CD4-positive, CD25-positive, alpha-beta regulatory T cell (primary cell): ENCODE measurements at regions not wholly inside any gene's neighbourhood (a gene's known extent, or its start where the extent isn't known, plus 50 kb on each side); places are given as distances from the start of the nearest gene placed in this dataset.

ENCODE experiments used
- ATAC-seq, 2 donors: fragments of 150-1000 bp; cut with Tn5 transposase; one replicate each; pipeline ENCODE4 v1.10.0; 2021; ENCODE audit warnings: low read depth in 2 of 2, moderate number of reproducible peaks in 2 of 2, moderate library complexity in 1 of 2
- DNase-seq, 3 donors: peaks; one replicate each; pipeline versions ENCODE4 v3.0.0 to v3.0.0-alpha.2; 2012 to 2022; ENCODE audit warnings: mixed read lengths in 1 of 3
- H3K27ac ChIP-seq: one replicate; pipeline ENCODE4 v1.7.0; 2013; ENCODE audit warnings: mild to moderate bottlenecking, low read length; ENCODE audit not compliant: insufficient read depth, poor library complexity, severe bottlenecking
- H3K27me3 ChIP-seq: one replicate; pipeline ENCODE4 v1.7.0; 2013; ENCODE audit warnings: low read length; ENCODE audit not compliant: control insufficient read depth, insufficient read depth
- H3K36me3 ChIP-seq: one replicate; pipeline ENCODE4 v1.7.0; 2013; ENCODE audit warnings: mild to moderate bottlenecking, low read length, moderate library complexity; ENCODE audit not compliant: control insufficient read depth, insufficient read depth
- H3K4me1 ChIP-seq: 2 replicates; pipeline ENCODE4 v1.7.0; 2013; ENCODE audit warnings: mild to moderate bottlenecking, low read length; ENCODE audit not compliant: insufficient read depth, control insufficient read depth, poor library complexity, severe bottlenecking
- H3K4me3 ChIP-seq: one replicate; pipeline ENCODE4 v1.7.0; 2013; ENCODE audit warnings: low read depth, mild to moderate bottlenecking, low read length, moderate library complexity
- H3K9me3 ChIP-seq, 2 experiments: 1 replicate in 1 of 2; 2 replicates in 1 of 2; pipeline ENCODE4 v1.7.0; 2013; ENCODE audit warnings: low read length in 2 of 2, mild to moderate bottlenecking in 1 of 2, moderate library complexity in 1 of 2; ENCODE audit not compliant: control insufficient read depth in 2 of 2
- H3K27ac Mint-ChIP-seq, 3 donors: one replicate each; pipeline ENCODE4 v1.8.0; 2020 to 2022; ENCODE audit warnings: mild to moderate bottlenecking in 3 of 3, mixed read lengths in 3 of 3, moderate library complexity in 2 of 3
- H3K27me3 Mint-ChIP-seq: one replicate; pipeline ENCODE4 v1.8.0; 2022; ENCODE audit warnings: mild to moderate bottlenecking, mixed read lengths
- H3K36me3 Mint-ChIP-seq: one replicate; pipeline ENCODE4 v1.8.0; 2020; ENCODE audit warnings: mixed read lengths
- H3K4me1 Mint-ChIP-seq, 4 donors: one replicate each; pipeline ENCODE4 v1.8.0; 2020 to 2022; ENCODE audit warnings: mixed read lengths in 4 of 4, mild to moderate bottlenecking in 1 of 4
- H3K4me3 Mint-ChIP-seq, 4 donors: one replicate each; pipeline ENCODE4 v1.8.0; 2020 to 2022; ENCODE audit warnings: mild to moderate bottlenecking in 4 of 4, mixed read lengths in 4 of 4, moderate library complexity in 3 of 4
- H3K9me3 Mint-ChIP-seq, 7 donors: one replicate each; pipeline ENCODE4 v1.8.0; 2020 to 2022; ENCODE audit warnings: mixed read lengths in 7 of 7, mild to moderate bottlenecking in 3 of 7, moderate library complexity in 2 of 7

DNA sequence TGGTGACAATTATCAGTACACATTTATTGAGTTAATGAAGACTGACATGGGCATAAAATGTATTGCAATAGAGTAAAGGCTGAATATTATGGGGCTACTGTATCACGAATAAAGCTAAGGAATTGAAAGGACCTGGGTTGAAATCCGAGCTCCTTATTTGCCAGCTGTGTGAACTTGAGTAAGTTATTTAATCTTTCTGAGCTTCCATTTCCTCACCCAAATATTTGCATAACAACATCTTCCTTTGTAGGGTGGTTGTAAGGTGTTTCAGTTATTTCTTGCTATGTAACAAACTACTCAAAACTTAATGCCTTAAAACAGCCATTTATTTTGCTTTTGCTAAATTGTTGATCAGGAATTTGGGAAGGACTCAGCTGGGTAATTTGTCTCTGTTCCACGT, 111.1 kb upstream of the TSC22D2 start:
- DNase-seq (no peak), ATAC-seq (no peak)
- Histone ChIP-seq H3K36me3 (no peaks in the 10 kb centered on the region), H3K4me3 (no peak overlapping the region), H3K27me3 (peaks cover 15% of the 10 kb centered on the region), H3K27ac (no peak overlapping the region), H3K4me1 (no peaks in the 10 kb centered on the region), H3K9me3 (no peaks in the 10 kb centered on the region)
- Mint-ChIP-seq H3K9me3 (peaks cover 0 to 1% (median 0%) of the 10 kb centered on the region in 7 donors), H3K4me3 (no peak overlapping the region), H3K36me3 (no peaks in the 10 kb centered on the region), H3K4me1 (no peaks in the 10 kb centered on the region), H3K27ac (no peak overlapping the region), H3K27me3 (peaks cover 20% of the 10 kb centered on the region)

GRCh38 chr3:150296123-150296735, 111.9 kb upstream of the TSC22D2 start:
- no peaks in the 10 kb centered on the region for H3K9me3 ChIP-seq
- ATAC-seq (no peak), DNase-seq (no peak)
- Mint-ChIP-seq H3K27ac (peak overlapping the region in 1 of 3 donors; percentile 72), H3K36me3 (no peaks in the 10 kb centered on the region), H3K4me1 (no peaks in the 10 kb centered on the region), H3K4me3 (no peak overlapping the region), H3K27me3 (peaks cover 24% of the 10 kb centered on the region), H3K9me3 (peaks cover 0 to 1% (median 0%) of the 10 kb centered on the region in 7 donors)
- H3K27ac ChIP-seq: no peak overlapping the region
- peaks cover 15% of the 10 kb centered on the region for H3K27me3 ChIP-seq
- H3K4me1 ChIP-seq: no peaks in the 10 kb centered on the region
- H3K4me3 ChIP-seq: no peak overlapping the region
- H3K36me3 ChIP-seq: no peaks in the 10 kb centered on the region

GRCh38 chr3:150293401-150294001, 114.6 kb upstream of the TSC22D2 start:
- Mint-ChIP-seq H3K36me3 (no peaks in the 10 kb centered on the region), H3K27ac (no peak overlapping the region), H3K4me1 (no peaks in the 10 kb centered on the region), H3K4me3 (no peak overlapping the region), H3K9me3 (no peaks in the 10 kb centered on the region), H3K27me3 (peaks cover 24% of the 10 kb centered on the region)
- Histone ChIP-seq H3K9me3 (no peaks in the 10 kb centered on the region), H3K27ac (no peak overlapping the region), H3K4me3 (no peak overlapping the region), H3K36me3 (no peaks in the 10 kb centered on the region), H3K27me3 (peaks cover 15% of the 10 kb centered on the region), H3K4me1 (no peaks in the 10 kb centered on the region)
- ATAC-seq (no peak), DNase-seq (no peak)

DNA sequence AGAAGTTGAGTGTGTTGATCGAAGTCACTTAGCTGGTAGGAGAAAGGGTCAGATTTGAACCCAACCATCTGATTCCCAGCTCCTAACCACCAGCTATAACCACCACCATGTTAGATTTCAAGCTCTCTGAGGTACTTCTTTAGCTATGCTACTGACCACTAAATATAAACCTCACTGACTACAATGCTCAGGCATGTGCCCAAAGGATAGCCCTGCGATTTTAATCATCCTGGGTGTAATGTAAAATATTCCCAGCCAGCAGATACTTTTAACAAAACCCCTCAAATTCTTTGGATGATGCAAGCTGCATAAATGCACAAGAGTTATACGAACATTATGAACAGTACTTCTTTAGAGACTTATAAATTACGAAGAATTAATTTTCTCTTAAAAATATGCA, 115.2 kb upstream of the TSC22D2 start:
- no peak overlapping the region for H3K27ac ChIP-seq
- Mint-ChIP-seq H3K4me3 (no peak overlapping the region), H3K27me3 (peaks cover 24% of the 10 kb centered on the region), H3K9me3 (no peaks in the 10 kb centered on the region), H3K27ac (no peak overlapping the region), H3K4me1 (no peaks in the 10 kb centered on the region), H3K36me3 (no peaks in the 10 kb centered on the region)
- H3K4me3 ChIP-seq: no peak overlapping the region
- H3K4me1 ChIP-seq: no peaks in the 10 kb centered on the region
- DNase-seq: no peak
- no peaks in the 10 kb centered on the region for H3K9me3 ChIP-seq
- H3K36me3 ChIP-seq: no peaks in the 10 kb centered on the region
- peaks cover 15% of the 10 kb centered on the region for H3K27me3 ChIP-seq
- ATAC-seq: no peak

GRCh38 chr3:150291515-150291914, 116.6 kb upstream of the TSC22D2 start:
- no peaks in the 10 kb centered on the region for H3K9me3 ChIP-seq
- H3K4me3 Mint-ChIP-seq: no peak overlapping the region
- no peaks in the 10 kb centered on the region for H3K36me3 Mint-ChIP-seq
- H3K4me1 ChIP-seq: no peaks in the 10 kb centered on the region
- no peak overlapping the region for H3K27ac Mint-ChIP-seq
- ATAC-seq (no peak), DNase-seq (no peak)
- H3K27ac ChIP-seq: no peak overlapping the region
- H3K27me3 ChIP-seq: peaks cover 17% of the 10 kb centered on the region
- no peak overlapping the region for H3K4me3 ChIP-seq
- H3K27me3 Mint-ChIP-seq: peaks cover 18% of the 10 kb centered on the region
- H3K4me1 Mint-ChIP-seq: no peaks in the 10 kb centered on the region
- H3K36me3 ChIP-seq: no peaks in the 10 kb centered on the region
- H3K9me3 Mint-ChIP-seq: no peaks in the 10 kb centered on the region

DNA sequence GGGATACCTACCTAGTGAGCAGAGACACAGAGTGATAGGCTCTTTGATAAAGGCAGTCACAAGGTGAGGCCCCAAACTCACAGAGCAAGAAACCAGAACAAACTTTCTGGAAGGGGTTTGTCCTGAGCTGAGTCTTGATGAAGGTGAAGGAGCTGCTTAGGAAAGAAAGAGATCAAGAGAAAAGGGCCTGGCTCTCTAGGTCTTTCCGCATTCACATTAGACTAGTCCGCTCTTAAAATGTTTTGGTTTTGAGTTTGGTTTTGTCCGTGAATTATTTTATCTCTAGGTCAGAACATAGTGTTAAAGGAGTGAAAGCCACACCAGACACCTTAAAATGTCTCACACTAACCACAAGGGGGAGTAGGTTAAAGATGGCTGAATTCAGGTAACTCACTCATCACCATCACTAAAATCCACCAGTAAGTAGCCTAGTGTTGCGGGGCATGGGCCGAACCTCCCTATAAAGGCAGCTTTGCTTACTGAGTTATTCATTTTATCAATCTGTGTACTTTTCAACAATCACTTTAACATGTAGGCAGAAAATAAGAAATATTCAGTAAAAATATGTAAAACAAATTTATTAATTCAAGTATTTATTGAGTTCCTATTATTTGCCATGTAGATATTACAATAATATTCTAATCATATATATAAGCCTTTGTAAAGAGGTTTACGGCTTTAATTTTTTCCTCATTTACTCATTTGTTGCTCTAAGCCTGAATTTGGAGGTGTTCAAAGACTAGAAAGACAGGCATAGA, 121.5 kb upstream of the TSC22D2 start:
- Mint-ChIP-seq H3K27ac (no peak overlapping the region), H3K36me3 (no peaks in the 10 kb centered on the region), H3K4me1 (no peaks in the 10 kb centered on the region), H3K4me3 (no peak overlapping the region), H3K27me3 (peaks cover 27% of the 10 kb centered on the region), H3K9me3 (no peaks in the 10 kb centered on the region)
- no peak overlapping the region for H3K4me3 ChIP-seq
- DNase-seq: peak in 2 of 3 donors; percentile 49 to 58
- peak; percentile 70 to 76 for ATAC-seq
- H3K9me3 ChIP-seq: no peaks in the 10 kb centered on the region
- no peak overlapping the region for H3K27ac ChIP-seq
- H3K4me1 ChIP-seq: no peaks in the 10 kb centered on the region
- peaks cover 10% of the 10 kb centered on the region for H3K27me3 ChIP-seq
- H3K36me3 ChIP-seq: no peaks in the 10 kb centered on the region

DNA sequence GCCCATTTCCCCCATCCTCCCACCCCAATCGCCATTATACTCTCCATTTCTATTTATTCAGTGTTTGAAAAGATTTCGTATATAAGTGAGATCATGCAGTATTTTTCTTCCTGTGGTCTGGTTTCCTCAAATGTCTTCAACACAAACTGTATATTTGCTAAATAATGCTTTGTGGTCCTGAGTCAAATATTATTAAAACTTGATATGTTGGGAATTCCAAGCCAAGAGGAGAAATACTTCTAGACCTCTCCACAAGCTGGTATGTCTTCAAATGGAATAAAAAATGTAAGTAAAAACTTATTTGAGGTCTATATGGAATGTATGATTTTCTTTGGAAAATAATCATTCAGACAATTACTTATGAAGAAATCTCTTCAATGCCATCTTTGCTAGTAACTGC, 122.5 kb upstream of the TSC22D2 start:
- Mint-ChIP-seq H3K4me1 (no peaks in the 10 kb centered on the region), H3K27me3 (peaks cover 17% of the 10 kb centered on the region), H3K36me3 (no peaks in the 10 kb centered on the region), H3K4me3 (no peak overlapping the region), H3K9me3 (no peaks in the 10 kb centered on the region), H3K27ac (no peak overlapping the region)
- Histone ChIP-seq H3K9me3 (no peaks in the 10 kb centered on the region), H3K4me3 (no peak overlapping the region), H3K36me3 (no peaks in the 10 kb centered on the region), H3K27ac (no peak overlapping the region), H3K4me1 (no peaks in the 10 kb centered on the region), H3K27me3 (peaks cover 8% of the 10 kb centered on the region)
- ATAC-seq (no peak), DNase-seq (no peak)
